SK-N-SH (cell line): ENCODE measurements at regions not wholly inside any gene's neighbourhood (a gene's known extent, or its start where the extent isn't known, plus 50 kb on each side); places are given as distances from the start of the nearest gene placed in this dataset.

Experiments used
- CTCF ChIA-PET: fragments of 300-600, 350-600 bp; formaldehyde crosslinking; extraction: SDS; loops from one replicate; lab custom pipeline; 2021; lab: Yijun Ruan, JAX
- POLR2A ChIA-PET: fragments of 350-600 bp; sonication (Branson Sonifier 250); formaldehyde crosslinking; extraction: SDS; loops from one replicate; lab custom pipeline; 2020; ENCODE audit warnings: antibody characterized with exemption, inconsistent platforms; lab: Yijun Ruan, JAX
- DNase-seq: peaks from one replicate; pipeline ENCODE4 v3.0.0; 2012
- H2AFZ ChIP-seq: fragments of 200-600 bp; sonication (generic); 2 replicates; pipeline ENCODE4 v1.8.1; 2016; ENCODE audit warnings: antibody characterized with exemption, mild to moderate bottlenecking, low read depth
- H3F3A ChIP-seq: fragments of 200-600 bp; sonication (generic); replicated peaks from 2 replicates; pipeline ENCODE3; 2016; ENCODE audit warnings: antibody characterized with exemption, mild to moderate bottlenecking; ENCODE audit not compliant: insufficient read depth
- H3K27ac ChIP-seq, 2 experiments: fragments of 200-500 bp in 1 of 2; fragments of 200-600 bp in 1 of 2; sonication (Bioruptor generic) in 1 of 2; sonication (generic), shearing (Covaris generic) in 1 of 2; 2 replicates each; pipeline versions ENCODE4 v1.5.1 to v1.6.1; 2014 to 2016; ENCODE audit warnings: low read depth in 2 of 2, inconsistent platforms in 1 of 2, low read length in 1 of 2, mild to moderate bottlenecking in 1 of 2, mixed read lengths in 1 of 2
- H3K27me3 ChIP-seq: fragments of 200-600 bp; sonication (generic), shearing (Covaris generic); 2 replicates; pipeline ENCODE4 v1.6.1; 2016; ENCODE audit warnings: mixed run types; ENCODE audit not compliant: insufficient read depth
- H3K36me3 ChIP-seq, 2 experiments: fragments of 200-500 bp in 1 of 2; fragments of 200-600 bp in 1 of 2; sonication (Bioruptor generic) in 1 of 2; sonication (generic) in 1 of 2; replicated peaks in 1 of 2; 2 replicates each; pipeline versions ENCODE3 to v1.5.1; 2014 to 2016; ENCODE audit warnings: low read length in 1 of 2, mild to moderate bottlenecking in 1 of 2; ENCODE audit not compliant: insufficient read depth in 2 of 2, control insufficient read depth in 1 of 2
- H3K4me1 ChIP-seq, 2 experiments: fragments of 200-500 bp in 1 of 2; fragments of 200-600 bp in 1 of 2; sonication (Bioruptor generic) in 1 of 2; sonication (generic), shearing (Covaris generic) in 1 of 2; 2 replicates each; pipeline versions ENCODE4 v1.5.1 to v1.6.1; 2014 to 2016; ENCODE audit warnings: low read depth in 1 of 2, low read length in 1 of 2, mixed run types in 1 of 2; ENCODE audit not compliant: insufficient read depth in 2 of 2, control insufficient read depth in 1 of 2
- H3K4me2 ChIP-seq: fragments of 200-600 bp; sonication (generic), shearing (Covaris generic); 2 replicates; pipeline ENCODE4 v1.6.1; 2017; ENCODE audit warnings: mixed run types
- H3K4me3 ChIP-seq, 2 experiments: fragments of 200-500 bp in 1 of 2; fragments of 200-600 bp in 1 of 2; sonication (Bioruptor generic) in 1 of 2; sonication (generic), shearing (Covaris generic) in 1 of 2; 2 replicates each; pipeline versions ENCODE4 v1.5.1 to v1.8.1; 2014 to 2016; ENCODE audit warnings: low read depth in 2 of 2, inconsistent platforms in 1 of 2, low read length in 1 of 2, mild to moderate bottlenecking in 1 of 2, mixed read lengths in 1 of 2, moderate library complexity in 1 of 2
- H3K79me2 ChIP-seq: fragments of 200-600 bp; sonication (generic); 2 replicates; pipeline ENCODE4 v1.8.1; 2017; ENCODE audit warnings: mild to moderate bottlenecking; ENCODE audit not compliant: insufficient read depth
- H3K9ac ChIP-seq: fragments of 200-600 bp; sonication (generic); 2 replicates; pipeline ENCODE4 v1.6.1; 2017; ENCODE audit warnings: mixed run types
- H3K9me2 ChIP-seq: fragments of 200-600 bp; sonication (generic); 2 replicates; pipeline ENCODE4 v1.6.1; 2017; ENCODE audit warnings: mixed run types
- H3K9me3 ChIP-seq: fragments of 200-600 bp; sonication (generic); 2 replicates; pipeline ENCODE4 v1.6.1; 2017; ENCODE audit warnings: mixed run types, mild to moderate bottlenecking, moderate library complexity
- H4K20me1 ChIP-seq: fragments of 200-600 bp; sonication (generic); 2 replicates; pipeline ENCODE4 v1.6.1; 2017; ENCODE audit warnings: mild to moderate bottlenecking, mixed run types; ENCODE audit not compliant: insufficient read depth
- CHD2 ChIP-seq: fragments of 150-350 bp; IDR thresholded peaks from 2 replicates; pipeline ENCODE4 v1.6.1; 2018; ENCODE audit warnings: low read length; ENCODE audit not compliant: partially characterized antibody
- ELF1 ChIP-seq: IDR thresholded peaks from 2 replicates; pipeline ENCODE4 v1.4.0; 2012
- EP300 ChIP-seq, 2 experiments: IDR thresholded peaks; 2 replicates each; pipeline versions ENCODE4 v1.4.0 to v1.6.1; 2012; ENCODE audit warnings: borderline replicate concordance in 1 of 2, low read depth in 1 of 2, low read length in 1 of 2
- EZH2phosphoT487 ChIP-seq: fragments of 200-600 bp; sonication (generic); IDR thresholded peaks from 2 replicates; pipeline ENCODE4 v1.6.1; 2017; ENCODE audit warnings: low read depth, mixed run types, mild to moderate bottlenecking, antibody characterized with exemption, moderate library complexity, borderline replicate concordance
- FOSL2 ChIP-seq: IDR thresholded peaks from 2 replicates; pipeline ENCODE4 v1.4.0; 2012; ENCODE audit warnings: low read depth, mild to moderate bottlenecking, moderate library complexity, borderline replicate concordance
- FOXJ3 ChIP-seq: sonication (generic); formaldehyde crosslinking; IDR thresholded peaks from 2 replicates; pipeline ENCODE4 v1.5.1; 2020; ENCODE audit warnings: mild to moderate bottlenecking, missing genetic modification reagents
- FOXM1 ChIP-seq: IDR thresholded peaks from 2 replicates; pipeline ENCODE4 v1.4.0; 2012; ENCODE audit warnings: low read depth, mild to moderate bottlenecking
- GABPA ChIP-seq: IDR thresholded peaks from 2 replicates; pipeline ENCODE4 v1.4.0; 2012; ENCODE audit warnings: low read depth, mild to moderate bottlenecking
- GATA2 ChIP-seq: sonication (generic); formaldehyde crosslinking; IDR thresholded peaks from 2 replicates; pipeline ENCODE4 v1.5.0; 2020; ENCODE audit warnings: mild to moderate bottlenecking, missing genetic modification reagents
- JUND ChIP-seq: IDR thresholded peaks from 2 replicates; pipeline ENCODE4 v1.4.0; 2012
- MAX ChIP-seq: IDR thresholded peaks from 2 replicates; pipeline ENCODE4 v1.4.0; 2012; ENCODE audit warnings: low read depth
- MEF2A ChIP-seq: IDR thresholded peaks from 2 replicates; pipeline ENCODE4 v1.4.0; 2012; ENCODE audit warnings: low read depth, borderline replicate concordance
- MXI1 ChIP-seq: IDR thresholded peaks from 2 replicates; pipeline ENCODE4 v1.6.1; 2012; ENCODE audit warnings: mild to moderate bottlenecking, low read depth, low read length, improper control_type of control experiment
- NRF1 ChIP-seq: IDR thresholded peaks from 2 replicates; pipeline ENCODE4 v1.6.1; 2012; ENCODE audit warnings: low read depth, mild to moderate bottlenecking, low read length
- POLR2AphosphoS5 ChIP-seq: IDR thresholded peaks from 2 replicates; pipeline ENCODE4 v1.6.1; 2012; ENCODE audit warnings: low read depth, low read length
- RAD21 ChIP-seq: IDR thresholded peaks from 2 replicates; pipeline ENCODE4 v1.6.1; 2012; ENCODE audit warnings: mild to moderate bottlenecking, low read length
- RXRA ChIP-seq: IDR thresholded peaks from 2 replicates; pipeline ENCODE4 v1.4.0; 2012; ENCODE audit warnings: low read depth, mild to moderate bottlenecking, borderline replicate concordance
- TAF1 ChIP-seq: IDR thresholded peaks from 2 replicates; pipeline ENCODE4 v1.6.1; 2012; ENCODE audit warnings: low read depth, mild to moderate bottlenecking, low read length, moderate library complexity, borderline replicate concordance
- TCF12 ChIP-seq: IDR thresholded peaks from 2 replicates; pipeline ENCODE4 v1.4.0; 2012
- TEAD4 ChIP-seq: IDR thresholded peaks from 2 replicates; pipeline ENCODE4 v1.4.0; 2012; ENCODE audit warnings: mild to moderate bottlenecking, borderline replicate concordance; ENCODE audit not compliant: insufficient read depth
- USF2 ChIP-seq: fragments of 150-350 bp; IDR thresholded peaks from 2 replicates; pipeline ENCODE4 v1.6.1; 2017; ENCODE audit warnings: antibody characterized with exemption, low read length, low read depth, borderline replicate concordance
- WGBS: methylation state at CpG from one replicate; pipeline ENCODE4 v1.1.6; 2017; ENCODE audit warnings: low lambda C conversion rate; 5-methylcytosine and 5-hydroxymethylcytosine counted together
- TF ChIP-seq, protein P1 (sequence below): IDR thresholded peaks from 2 replicates; pipeline ENCODE4 v1.4.0; 2012; ENCODE audit warnings: low read depth, borderline replicate concordance
- TF ChIP-seq, protein P2 (sequence below): IDR thresholded peaks from 2 replicates; pipeline ENCODE4 v1.4.0; 2012; ENCODE audit warnings: low read depth, borderline replicate concordance
- TF ChIP-seq, protein P3 (sequence below): fragments of 200-600 bp; sonication (generic); IDR thresholded peaks from 2 replicates; pipeline ENCODE4 v1.6.1; 2017; ENCODE audit warnings: antibody characterized with exemption, mild to moderate bottlenecking, moderate library complexity

DNA sequence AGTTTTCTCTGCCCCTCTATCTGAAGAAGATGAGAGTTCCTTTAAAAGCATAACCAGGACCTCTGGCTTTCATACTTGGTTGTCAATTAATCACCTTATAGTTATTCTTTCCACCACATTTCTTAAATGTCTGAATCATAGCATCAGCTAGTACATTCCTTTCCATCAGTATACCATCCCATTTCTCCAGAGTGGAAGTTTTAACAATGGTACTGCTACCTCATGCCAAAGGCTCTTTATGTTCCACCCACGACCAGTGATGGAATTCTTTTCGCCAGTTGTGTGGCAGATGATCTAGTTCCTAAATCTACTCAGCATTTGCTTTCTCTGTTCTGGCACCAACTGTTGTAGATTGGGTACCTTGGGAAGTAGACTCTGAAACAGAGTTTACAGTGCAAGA lies 379.8 kb downstream of the ZNF674 start:
- TF ChIP-seq RXRA (0 out of 2 replicates have a peak, but pooled peaks have one; percentile 25), RAD21 (no peak), FOXM1 (no peak), EZH2phosphoT487 (no peak), GATA2 (CRISPR knock-in tag) (no peak), FOXJ3 (CRISPR knock-in tag) (no peak), NRF1 (no peak), CHD2 (no peak), GABPA (no peak), ELF1 (no peak), MEF2A (no peak), JUND (0 out of 2 replicates have a peak, but pooled peaks have one; percentile 27), TEAD4 (0 out of 2 replicates have a peak, but pooled peaks have one; percentile 24), POLR2AphosphoS5 (no peak), TCF12 (peak; percentile 49), FOSL2 (no peak), EP300 (IDR thresholded peaks at IDR 0.05; ENCODE audit: borderline replicate concordance in 1 of 2, low read depth in 1 of 2, low read length in 1 of 2) (peak in 1 of 2 experiments; percentile 28; a peak in 1 of 4 replicates), TAF1 (no peak), MXI1 (no peak), MAX (no peak), USF2 (no peak)
- TF ChIP-seq, protein P1, sequence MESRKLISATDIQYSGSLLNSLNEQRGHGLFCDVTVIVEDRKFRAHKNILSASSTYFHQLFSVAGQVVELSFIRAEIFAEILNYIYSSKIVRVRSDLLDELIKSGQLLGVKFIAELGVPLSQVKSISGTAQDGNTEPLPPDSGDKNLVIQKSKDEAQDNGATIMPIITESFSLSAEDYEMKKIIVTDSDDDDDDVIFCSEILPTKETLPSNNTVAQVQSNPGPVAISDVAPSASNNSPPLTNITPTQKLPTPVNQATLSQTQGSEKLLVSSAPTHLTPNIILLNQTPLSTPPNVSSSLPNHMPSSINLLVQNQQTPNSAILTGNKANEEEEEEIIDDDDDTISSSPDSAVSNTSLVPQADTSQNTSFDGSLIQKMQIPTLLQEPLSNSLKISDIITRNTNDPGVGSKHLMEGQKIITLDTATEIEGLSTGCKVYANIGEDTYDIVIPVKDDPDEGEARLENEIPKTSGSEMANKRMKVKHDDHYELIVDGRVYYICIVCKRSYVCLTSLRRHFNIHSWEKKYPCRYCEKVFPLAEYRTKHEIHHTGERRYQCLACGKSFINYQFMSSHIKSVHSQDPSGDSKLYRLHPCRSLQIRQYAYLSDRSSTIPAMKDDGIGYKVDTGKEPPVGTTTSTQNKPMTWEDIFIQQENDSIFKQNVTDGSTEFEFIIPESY, result no peak
- TF ChIP-seq, protein P2, sequence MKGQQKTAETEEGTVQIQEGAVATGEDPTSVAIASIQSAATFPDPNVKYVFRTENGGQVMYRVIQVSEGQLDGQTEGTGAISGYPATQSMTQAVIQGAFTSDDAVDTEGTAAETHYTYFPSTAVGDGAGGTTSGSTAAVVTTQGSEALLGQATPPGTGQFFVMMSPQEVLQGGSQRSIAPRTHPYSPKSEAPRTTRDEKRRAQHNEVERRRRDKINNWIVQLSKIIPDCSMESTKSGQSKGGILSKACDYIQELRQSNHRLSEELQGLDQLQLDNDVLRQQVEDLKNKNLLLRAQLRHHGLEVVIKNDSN, result no peak
- TF ChIP-seq, protein P3, sequence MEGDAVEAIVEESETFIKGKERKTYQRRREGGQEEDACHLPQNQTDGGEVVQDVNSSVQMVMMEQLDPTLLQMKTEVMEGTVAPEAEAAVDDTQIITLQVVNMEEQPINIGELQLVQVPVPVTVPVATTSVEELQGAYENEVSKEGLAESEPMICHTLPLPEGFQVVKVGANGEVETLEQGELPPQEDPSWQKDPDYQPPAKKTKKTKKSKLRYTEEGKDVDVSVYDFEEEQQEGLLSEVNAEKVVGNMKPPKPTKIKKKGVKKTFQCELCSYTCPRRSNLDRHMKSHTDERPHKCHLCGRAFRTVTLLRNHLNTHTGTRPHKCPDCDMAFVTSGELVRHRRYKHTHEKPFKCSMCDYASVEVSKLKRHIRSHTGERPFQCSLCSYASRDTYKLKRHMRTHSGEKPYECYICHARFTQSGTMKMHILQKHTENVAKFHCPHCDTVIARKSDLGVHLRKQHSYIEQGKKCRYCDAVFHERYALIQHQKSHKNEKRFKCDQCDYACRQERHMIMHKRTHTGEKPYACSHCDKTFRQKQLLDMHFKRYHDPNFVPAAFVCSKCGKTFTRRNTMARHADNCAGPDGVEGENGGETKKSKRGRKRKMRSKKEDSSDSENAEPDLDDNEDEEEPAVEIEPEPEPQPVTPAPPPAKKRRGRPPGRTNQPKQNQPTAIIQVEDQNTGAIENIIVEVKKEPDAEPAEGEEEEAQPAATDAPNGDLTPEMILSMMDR, result no peak
- H3K4me2 ChIP-seq, result no peak overlapping the region
- no peak for DNase-seq
- peaks cover 7% of the 10 kb centered on the region for H3F3A ChIP-seq
- 8% methylated on average over 2 of the region's 2 CpGs for WGBS
- H3K27me3 ChIP-seq, result no peaks in the 10 kb centered on the region
- no peaks in the 10 kb centered on the region for H3K79me2 ChIP-seq
- H4K20me1 ChIP-seq, result no peaks in the 10 kb centered on the region
- no peaks in the 10 kb centered on the region for H3K36me3 ChIP-seq
- peak overlapping the region; percentile 34 for H2AFZ ChIP-seq
- no peak overlapping the region for H3K9ac ChIP-seq
- no peaks in the 10 kb centered on the region for H3K9me2 ChIP-seq
- H3K27ac ChIP-seq, result peak overlapping the region in 1 of 2 experiments; percentile 58; a peak in 2 of 4 replicates
- POLR2A ChIA-PET, result no interaction called here
- H3K9me3 ChIP-seq, result no peaks in the 10 kb centered on the region
- H3K4me1 ChIP-seq, result no peaks in the 10 kb centered on the region
- CTCF ChIA-PET, result no interaction called here
- H3K4me3 ChIP-seq, result no peak overlapping the region
